Endothelial cell of umbilical vein (primary cell): ENCODE measurements at regions not wholly inside any gene's neighbourhood (a gene's known extent, or its start where the extent isn't known, plus 50 kb on each side); places are given as distances from the start of the nearest gene placed in this dataset.

Source experiments
- BruUV-seq: library from RNA; stranded (reverse); fragments of 400-500 nt; replicated peaks from 2 replicates; lab custom pipeline; 2021; lab: Mats Ljungman, UMichigan
- CTCF ChIA-PET: fragments of 300-600, 350-600 bp; sonication (Branson Sonifier 250); formaldehyde crosslinking; loops from one replicate; lab custom pipeline; 2021; ENCODE audit warnings: antibody characterized with exemption, inconsistent platforms; lab: Charles Lee
- POLR2A ChIA-PET: fragments of 300-600, 350-600 bp; sonication (Branson Sonifier 250); formaldehyde crosslinking; loops from one replicate; lab custom pipeline; 2021; ENCODE audit warnings: antibody characterized with exemption, inconsistent platforms; lab: Charles Lee
- DNase-seq: peaks from one replicate; pipeline ENCODE4 v3.0.0-alpha.2; 2011; ENCODE audit warnings: low read depth, low spot score
- FAIRE-seq: peaks from 2 replicates; lab custom pipeline; 2011; peaks lifted over from hg19 to GRCh38; lab: Jason Lieb, UNC
- H2AFZ ChIP-seq: 2 replicates; pipeline ENCODE4 v1.6.0; 2012; ENCODE audit warnings: low read depth, low read length, control low read depth, inconsistent platforms
- H3K27ac ChIP-seq: 2 replicates; pipeline ENCODE4 v1.5.1; 2011; ENCODE audit warnings: low read depth, mild to moderate bottlenecking, control low read depth, low read length, moderate library complexity; ENCODE audit not compliant: insufficient read depth
- H3K27me3 ChIP-seq, 2 experiments: 2 replicates each; pipeline versions ENCODE4 v1.6.0 to v1.6.1; 2011; ENCODE audit warnings: low read length in 2 of 2, mixed read lengths in 1 of 2; ENCODE audit not compliant: control insufficient read depth in 2 of 2, insufficient read depth in 2 of 2
- H3K36me3 ChIP-seq, 2 experiments: 2 replicates in 1 of 2; 3 replicates in 1 of 2; pipeline ENCODE4 v1.5.1; 2011; ENCODE audit warnings: low read length in 2 of 2, mild to moderate bottlenecking in 1 of 2, moderate library complexity in 1 of 2; ENCODE audit not compliant: control insufficient read depth in 2 of 2, insufficient read depth in 2 of 2; ENCODE audit errors: extremely low read depth in 1 of 2
- H3K4me1 ChIP-seq: 3 replicates; pipeline ENCODE4 v1.5.1; 2011; ENCODE audit warnings: mild to moderate bottlenecking, low read length; ENCODE audit not compliant: control insufficient read depth, insufficient read depth; ENCODE audit errors: extremely low read depth
- H3K4me2 ChIP-seq: 2 replicates; pipeline ENCODE4 v1.6.1; 2011; ENCODE audit warnings: low read length, control low read depth, mixed read lengths; ENCODE audit not compliant: insufficient read depth
- H3K4me3 ChIP-seq, 3 experiments: fragments of 200-600 bp in 1 of 3; sonication (generic), shearing (Covaris generic) in 1 of 3; replicated peaks in 1 of 3; 2 replicates each; pipeline ENCODE4 v1.5.1; 2011 to 2016; ENCODE audit warnings: control low read depth in 3 of 3, low read length in 3 of 3, mild to moderate bottlenecking in 2 of 3, inconsistent platforms in 1 of 3, low read depth in 1 of 3, moderate library complexity in 1 of 3; ENCODE audit not compliant: insufficient read depth in 1 of 3
- H3K79me2 ChIP-seq: 2 replicates; pipeline ENCODE4 v1.6.0; 2012; ENCODE audit warnings: low read length, inconsistent platforms; ENCODE audit not compliant: control insufficient read depth, insufficient read depth
- H3K9ac ChIP-seq: replicated peaks from 2 replicates; pipeline ENCODE3; 2011; ENCODE audit warnings: low read length, control low read depth; ENCODE audit not compliant: insufficient read depth; ENCODE audit errors: extremely low read depth
- H3K9me1 ChIP-seq: replicated peaks from 3 replicates; pipeline ENCODE4 v1.6.0; 2011; ENCODE audit warnings: mild to moderate bottlenecking, low read length; ENCODE audit not compliant: control insufficient read depth, insufficient read depth; ENCODE audit errors: extremely low read depth
- H3K9me3 ChIP-seq: replicated peaks from 2 replicates; pipeline ENCODE4 v1.5.1; 2012; ENCODE audit warnings: low read length, inconsistent platforms; ENCODE audit not compliant: control insufficient read depth, insufficient read depth
- H4K20me1 ChIP-seq: replicated peaks from 2 replicates; pipeline ENCODE3; 2011; ENCODE audit warnings: mild to moderate bottlenecking, low read length; ENCODE audit not compliant: control insufficient read depth, insufficient read depth; ENCODE audit errors: extremely low read depth
- CTCF ChIP-seq, 2 donors: IDR thresholded peaks; 1 replicate in 1 of 2; 2 replicates in 1 of 2; pipeline ENCODE4 v1.5.1; 2011; ENCODE audit warnings: low read length in 2 of 2, mild to moderate bottlenecking in 2 of 2, moderate library complexity in 2 of 2, control low read depth in 1 of 2, inconsistent platforms in 1 of 2, low read depth in 1 of 2; ENCODE audit not compliant: insufficient read depth in 1 of 2; ENCODE audit errors: extremely low read depth in 1 of 2
- EZH2 ChIP-seq: IDR thresholded peaks from 2 replicates; pipeline ENCODE4 v1.6.1; 2012; ENCODE audit warnings: borderline replicate concordance, low read depth, mild to moderate bottlenecking, moderate library complexity, low read length, inconsistent platforms; ENCODE audit not compliant: severe bottlenecking
- FOS ChIP-seq: IDR thresholded peaks from 2 replicates; pipeline ENCODE4 v1.6.1; 2011; ENCODE audit warnings: mild to moderate bottlenecking, low read length, moderate library complexity, borderline replicate concordance; ENCODE audit not compliant: insufficient read depth
- GATA2 ChIP-seq: IDR thresholded peaks from 2 replicates; pipeline ENCODE4 v1.7.0; 2011; ENCODE audit warnings: low read depth, mild to moderate bottlenecking, moderate library complexity, mixed read lengths, low read length; ENCODE audit not compliant: insufficient read length, insufficient read depth
- JUN ChIP-seq: IDR thresholded peaks from 2 replicates; pipeline ENCODE4 v1.6.1; 2011; ENCODE audit warnings: borderline replicate concordance, low read depth; ENCODE audit not compliant: insufficient read length, insufficient read depth
- MYC ChIP-seq: IDR thresholded peaks from one replicate; pipeline ENCODE4 v1.6.1; 2011; ENCODE audit warnings: mild to moderate bottlenecking, low read depth, low read length
- POLR2A ChIP-seq: IDR thresholded peaks from 2 replicates; pipeline ENCODE4 v1.6.1; 2012; ENCODE audit warnings: low read depth, mild to moderate bottlenecking, control low read depth, low read length
- POLR2AphosphoS5 ChIP-seq: IDR thresholded peaks from 2 replicates; pipeline ENCODE4 v1.6.1; 2012; ENCODE audit warnings: low read depth, mild to moderate bottlenecking, control low read depth, low read length, moderate library complexity; ENCODE audit not compliant: insufficient read depth
- dilution Hi-C: fragments of 300-500 bp; cut with MboI; formaldehyde crosslinking; loops from one replicate; pipeline ENCODE4 v1.15.0; 2019; ENCODE audit warnings: low sequenced_read_pairs; ENCODE audit not compliant: extremely low pct_ligation_motif_present
- intact Hi-C: fragments of 100-400 bp; cut with micrococcal nuclease; formaldehyde crosslinking; loops from one replicate; pipeline ENCODE4 v1.10.0; 2022
- TF ChIP-seq, protein P1 (sequence below): IDR thresholded peaks from 2 replicates; pipeline ENCODE4 v1.6.1; 2011; ENCODE audit not compliant: insufficient read depth, insufficient read length

DNA sequence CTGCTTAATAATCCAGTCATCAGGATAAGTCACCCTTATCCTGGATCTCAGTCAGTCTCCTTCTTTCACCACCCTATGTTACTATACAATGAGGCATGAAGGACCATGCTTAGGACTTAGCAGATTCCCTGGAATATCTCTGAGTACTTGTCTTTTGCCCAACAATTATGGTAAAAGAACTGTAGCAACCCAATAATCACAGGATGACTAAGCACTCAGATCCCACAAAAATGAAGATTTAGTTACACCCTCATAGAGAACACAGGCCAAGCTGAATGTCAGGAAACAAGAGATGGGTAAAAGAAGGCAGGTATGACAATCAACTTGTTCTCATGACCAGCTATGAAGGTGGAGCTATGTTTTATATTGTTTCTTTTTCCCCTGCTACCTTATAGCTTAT, 91.4 kb downstream of the EDN1 start:
- no TSS peak for BruUV-seq
- Histone ChIP-seq H3K9ac (no peak overlapping the region), H3K36me3 (no peaks in the 10 kb centered on the region), H3K27me3 (no peaks in the 10 kb centered on the region), H2AFZ (no peak overlapping the region), H3K27ac (no peak overlapping the region), H4K20me1 (no peaks in the 10 kb centered on the region), H3K4me1 (no peaks in the 10 kb centered on the region), H3K9me3 (no peaks in the 10 kb centered on the region), H3K4me3 (no peak overlapping the region), H3K9me1 (no peaks in the 10 kb centered on the region), H3K4me2 (no peak overlapping the region), H3K79me2 (no peaks in the 10 kb centered on the region)
- no peak for TF ChIP-seq POLR2A
- TF ChIP-seq JUN, result no peak
- no peak for TF ChIP-seq EZH2
- no peak for TF ChIP-seq MYC
- POLR2A ChIA-PET, result no interaction called here
- dilution Hi-C loops, result no loop called here
- intact Hi-C loops, result no loop called here
- CTCF ChIA-PET, result no interaction called here
- no peak for FAIRE-seq
- DNase-seq, result no peak

GRCh38 chr6:12383448-12383847, 93.3 kb downstream of the EDN1 start:
- BruUV-seq, result no TSS peak
- Histone ChIP-seq H3K4me1 (no peaks in the 10 kb centered on the region), H4K20me1 (no peaks in the 10 kb centered on the region), H3K36me3 (no peaks in the 10 kb centered on the region), H3K4me2 (no peak overlapping the region), H3K9me1 (no peaks in the 10 kb centered on the region), H3K27me3 (no peaks in the 10 kb centered on the region), H3K9me3 (no peaks in the 10 kb centered on the region), H3K9ac (no peak overlapping the region), H3K4me3 (no peak overlapping the region), H3K79me2 (no peaks in the 10 kb centered on the region), H3K27ac (no peak overlapping the region), H2AFZ (no peak overlapping the region)
- DNase-seq, result no peak
- ChIA-PET POLR2A (no interaction called here), CTCF (interaction anchor here (1.0 to 1.6 kb wide), 2 partner anchors 107 to 510 kb away, joined by 3 to 4 read pairs; no protein-coding TSS in a partner anchor)
- dilution Hi-C loops (no loop called here), intact Hi-C loops (no loop called here)
- no peak for FAIRE-seq
- TF ChIP-seq MYC (no peak), FOS (no peak), CTCF (IDR thresholded peaks at IDR 0.05; ENCODE audit: extremely low read depth in 1 of 2, insufficient read depth in 1 of 2, low read depth in 1 of 2, low read length in 2 of 2) (no peak), GATA2 (no peak), POLR2A (no peak), EZH2 (no peak), JUN (no peak), POLR2AphosphoS5 (no peak)
- TF ChIP-seq, protein P1, sequence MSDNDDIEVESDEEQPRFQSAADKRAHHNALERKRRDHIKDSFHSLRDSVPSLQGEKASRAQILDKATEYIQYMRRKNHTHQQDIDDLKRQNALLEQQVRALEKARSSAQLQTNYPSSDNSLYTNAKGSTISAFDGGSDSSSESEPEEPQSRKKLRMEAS, result no peak
